Pancreas (tissue), 10 donors: ENCODE measurements at regions not wholly inside any gene's neighbourhood (a gene's known extent, or its start where the extent isn't known, plus 50 kb on each side); places are given as distances from the start of the nearest gene placed in this dataset.

Source experiments
- ATAC-seq, 4 donors: fragments of 200-7000 bp; cut with Tn5 transposase; one replicate each; pipeline versions ENCODE4 v1.8.0 to v1.9.1; 2020; ENCODE audit warnings: mild to moderate bottlenecking in 4 of 4, moderate library complexity in 4 of 4
- DNase-seq, 6 donors: peaks; one replicate each; pipeline ENCODE4 v3.0.0-alpha.2; 2020
- FAIRE-seq: peaks from 2 replicates; lab custom pipeline; 2012; peaks lifted over from hg19 to GRCh38; lab: Jason Lieb, UNC
- H3K27ac ChIP-seq, 4 donors: fragments of 200-600 bp; sonication (generic); 1 replicate in 3 of 4; 2 replicates in 1 of 4; pipeline versions ENCODE4 v1.5.0 to v1.8.0; 2020
- H3K27me3 ChIP-seq, 4 donors: fragments of 200-600 bp; one replicate each; pipeline ENCODE4 v1.8.0; 2021
- H3K36me3 ChIP-seq, 3 donors: fragments of 200-600 bp; sonication (generic) in 1 of 3; one replicate each; pipeline versions ENCODE4 v1.5.0 to v1.8.0; 2020 to 2021
- H3K4me1 ChIP-seq, 3 donors: fragments of 200-600 bp; one replicate each; pipeline ENCODE4 v1.8.0; 2021
- H3K4me3 ChIP-seq, 4 donors: fragments of 200-600 bp; sonication (generic) in 2 of 4; one replicate each; pipeline versions ENCODE4 v1.5.0 to v1.8.0; 2020 to 2021
- H3K9me3 ChIP-seq, 4 donors: fragments of 200-600 bp; one replicate each; pipeline ENCODE4 v1.8.0; 2021
- CTCF ChIP-seq, 4 donors: fragments of 200-600 bp; sonication (generic) in 3 of 4; IDR thresholded peaks; one replicate each; pipeline versions ENCODE4 v1.5.0 to v1.8.0; 2021; ENCODE audit warnings: antibody characterized with exemption in 4 of 4
- WGBS, 2 donors: extraction: QIAGEN DNeasy Blood & Tissue Kit; methylation state at CpG; one replicate each; pipeline ENCODE4 v1.1.7; 2013; 5-methylcytosine and 5-hydroxymethylcytosine counted together
- intact Hi-C, 3 donors: fragments of 100-400 bp; cut with DNase I; formaldehyde crosslinking; loops; one replicate each; pipeline versions ENCODE4 v1.11.1 to v1.14.2; 2022
- donor health status: healthy with polysubstance abuse.
- donor health status: DM: no; HTN: no; CAD: no; lungs with moderate emphysema.
- donor health status: DM: no; HTN: no; CAD: no.
- donor health status: control.
- donor health status: control.
- donor health status: Bipolar disorder and iron deficiency.
- donor health status: DM: yes; HTN: yes; CAD: no.
- donor health status: DM: no; HTN: no; CAD: no.
- donor health status: DM: no; HTN: no; CAD: no.
- donor health status: DM: yes; HTN: yes; CAD: no.

- ATAC-seq: no peak
- no peak for TF ChIP-seq CTCF (IDR thresholded peaks at IDR 0.05)
- Histone ChIP-seq H3K4me1 (no peaks in the 10 kb centered on the region), H3K4me3 (no peak overlapping the region), H3K27me3 (no peaks in the 10 kb centered on the region), H3K36me3 (no peaks in the 10 kb centered on the region), H3K9me3 (no peaks in the 10 kb centered on the region), H3K27ac (no peak overlapping the region)
- intact Hi-C loops: no loop called here
- no peak for DNase-seq
- WGBS, 2 donors: 29 to 36% methylated on average over 3 of the region's 3 CpGs
- no peak for FAIRE-seq
Observed at GRCh38 chrX:58051346-58051745, 141.1 kb upstream of the ZXDA start.

GRCh38 chrX:58044130-58044529 lies 133.9 kb upstream of the ZXDA start:
- intact Hi-C loops: no loop called here
- TF ChIP-seq CTCF (IDR thresholded peaks at IDR 0.05): no peak
- no peaks in the 10 kb centered on the region for H3K36me3 ChIP-seq
- no peaks in the 10 kb centered on the region for H3K9me3 ChIP-seq
- FAIRE-seq (no peak), DNase-seq (no peak), ATAC-seq (no peak)
- H3K27me3 ChIP-seq: peaks cover 0 to 4% (median 0%) of the 10 kb centered on the region in 4 donors
- no peaks in the 10 kb centered on the region for H3K4me1 ChIP-seq
- H3K4me3 ChIP-seq: no peak overlapping the region
- no peak overlapping the region for H3K27ac ChIP-seq

- Histone ChIP-seq H3K4me1 (no peaks in the 10 kb centered on the region), H3K36me3 (no peaks in the 10 kb centered on the region), H3K4me3 (no peak overlapping the region), H3K27me3 (no peaks in the 10 kb centered on the region), H3K9me3 (no peaks in the 10 kb centered on the region), H3K27ac (no peak overlapping the region)
- DNase-seq (peak in 1 of 6 donors; percentile 30), FAIRE-seq (peak; percentile 96), ATAC-seq (peak in 2 of 4 donors; percentile 53 to 67)
- 2 to 3% methylated on average over 5 of the region's 5 CpGs for WGBS, 2 donors
- intact Hi-C loops: loop anchor here in 1 of 3 donors (5.0 kb wide), 1 partner anchor 204 kb away; no protein-coding TSS in a partner anchor
- TF ChIP-seq CTCF (IDR thresholded peaks at IDR 0.05): peak in 3 of 4 donors; percentile 15 to 35 (median 33)
Observed at GRCh38 chrX:58025979-58026378, 115.7 kb upstream of the ZXDA start.

GRCh38 chrX:57985951-57986350 lies 75.7 kb upstream of the ZXDA start:
- FAIRE-seq: no peak
- no peak for TF ChIP-seq CTCF (IDR thresholded peaks at IDR 0.05)

GRCh38 chrX:57984620-57985019 lies 74.4 kb upstream of the ZXDA start:
- no peak overlapping the region for H3K4me3 ChIP-seq
- no peaks in the 10 kb centered on the region for H3K36me3 ChIP-seq
- peaks cover 0 to 4% (median 0%) of the 10 kb centered on the region in 4 donors for H3K27me3 ChIP-seq
- TF ChIP-seq CTCF (IDR thresholded peaks at IDR 0.05): no peak
- 61 to 73% methylated on average over 3 of the region's 3 CpGs for WGBS, 2 donors
- DNase-seq: peak in 1 of 6 donors; percentile 19
- no peak overlapping the region for H3K27ac ChIP-seq
- FAIRE-seq: no peak
- H3K9me3 ChIP-seq: no peaks in the 10 kb centered on the region
- ATAC-seq: no peak
- no peaks in the 10 kb centered on the region for H3K4me1 ChIP-seq
- intact Hi-C loops: no loop called here

More at GRCh38 chrX:57985951-57986350, 75.7 kb upstream of the ZXDA start:
- Histone ChIP-seq H3K9me3 (no peaks in the 10 kb centered on the region), H3K4me3 (no peak overlapping the region), H3K27me3 (peaks cover 0 to 4% (median 0%) of the 10 kb centered on the region in 4 donors), H3K27ac (no peak overlapping the region), H3K4me1 (no peaks in the 10 kb centered on the region), H3K36me3 (no peaks in the 10 kb centered on the region)
- intact Hi-C loops: no loop called here
- 68 to 71% methylated on average over 11 of the region's 11 CpGs for WGBS, 2 donors
- peak in 1 of 6 donors; percentile 39 for DNase-seq
- no peak for ATAC-seq
